ENCODE measurements at regions not wholly inside any gene's neighbourhood (a gene's known extent, or its start where the extent isn't known, plus 50 kb on each side); places are given as distances from the start of the nearest gene placed in this dataset.
"Not testable (repeated sequence)": the region's sequence is repeated elsewhere in the genome, so short reads cannot be mapped to it uniquely, and the experiment has no call there.

DNA sequence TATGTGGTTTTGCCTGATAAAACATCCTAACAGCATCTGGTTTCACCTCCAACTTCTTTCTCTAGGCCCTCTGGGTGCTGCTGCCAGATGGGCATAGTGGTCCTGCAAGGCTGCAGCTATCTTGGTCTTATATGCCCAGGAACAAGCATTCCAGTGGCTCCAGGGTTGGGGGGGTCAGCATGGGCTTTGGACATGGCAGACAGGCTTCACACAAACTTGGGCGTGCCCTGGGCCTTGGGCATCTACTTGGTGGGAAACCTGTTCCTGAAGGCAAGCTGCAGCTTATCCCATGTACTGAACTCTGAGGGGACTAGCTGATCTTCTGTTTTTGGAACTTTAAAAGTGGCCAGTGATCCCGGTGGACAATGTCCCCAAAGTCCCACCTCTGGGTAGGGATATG lies 54.9 kb upstream of the ZNF678 start:
- no peak for DNase-seq (ENCODE audit: low spot score)

DNA sequence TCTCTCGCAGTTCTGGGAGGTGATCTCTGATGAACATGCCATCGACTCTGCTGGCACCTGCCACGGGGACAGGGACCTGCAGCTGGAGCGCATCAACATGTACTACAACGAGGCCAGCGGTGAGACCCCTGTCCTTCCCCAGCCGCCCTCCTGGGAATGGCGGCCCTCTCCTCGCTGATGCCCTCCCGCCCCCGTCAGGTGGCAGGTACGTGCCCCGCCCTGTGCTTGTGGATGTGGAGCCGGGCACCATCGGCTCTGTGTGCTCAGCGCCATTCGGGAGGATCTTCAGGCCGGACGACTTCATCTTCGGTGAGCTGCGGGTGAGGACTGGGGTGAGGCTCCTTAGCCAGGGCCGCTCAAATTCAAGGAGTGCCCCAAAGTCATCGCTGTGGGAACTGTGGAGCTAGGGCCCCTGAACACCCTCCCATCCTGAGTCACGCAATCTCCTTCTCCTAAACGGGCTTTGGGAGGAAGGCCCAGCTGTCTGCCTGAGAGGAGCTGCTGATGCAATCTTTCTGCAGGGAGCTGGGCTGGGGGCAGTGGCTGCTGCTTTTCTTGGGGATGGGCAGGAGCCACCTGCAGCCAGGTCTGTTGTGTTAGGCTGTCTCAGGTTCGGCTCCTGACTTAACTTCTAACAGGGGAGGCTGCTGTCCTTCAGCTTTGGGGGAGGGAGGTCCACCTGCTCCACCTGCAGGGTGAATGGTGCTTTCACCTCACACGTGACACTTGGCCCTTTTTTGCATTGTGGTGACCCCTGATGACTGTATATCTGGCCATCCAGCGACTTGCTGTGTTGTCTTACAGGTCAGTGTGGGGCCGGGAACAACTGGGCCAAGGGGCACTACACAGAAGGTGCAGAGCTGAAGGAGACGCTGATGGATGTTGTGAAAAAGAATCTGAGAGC lies 56.6 kb upstream of the ZNF678 start:
- DNase-seq (ENCODE audit: low spot score) = not testable (repeated sequence)

DNA sequence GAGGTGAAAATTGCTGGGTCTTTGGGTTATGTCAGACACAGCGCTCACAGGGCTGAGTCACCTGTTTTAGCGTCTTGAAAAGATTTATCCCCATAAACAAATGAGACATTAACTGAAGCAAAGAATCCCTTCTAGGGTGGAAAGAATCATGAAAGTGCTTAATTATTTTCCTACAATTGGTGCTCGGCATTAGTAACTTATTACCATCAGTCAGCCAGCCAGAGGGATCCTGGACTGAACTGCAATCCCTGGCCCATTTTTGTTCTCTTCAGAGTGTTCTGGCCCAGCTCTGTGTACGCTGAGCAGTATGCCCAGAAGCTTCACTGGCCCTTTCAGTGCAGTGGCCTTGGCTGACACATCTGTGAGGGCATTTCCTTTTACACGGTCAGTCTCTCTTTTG lies 67.3 kb upstream of the ZNF678 start:
- DNase-seq (ENCODE audit: low spot score) = not testable (repeated sequence)

DNA sequence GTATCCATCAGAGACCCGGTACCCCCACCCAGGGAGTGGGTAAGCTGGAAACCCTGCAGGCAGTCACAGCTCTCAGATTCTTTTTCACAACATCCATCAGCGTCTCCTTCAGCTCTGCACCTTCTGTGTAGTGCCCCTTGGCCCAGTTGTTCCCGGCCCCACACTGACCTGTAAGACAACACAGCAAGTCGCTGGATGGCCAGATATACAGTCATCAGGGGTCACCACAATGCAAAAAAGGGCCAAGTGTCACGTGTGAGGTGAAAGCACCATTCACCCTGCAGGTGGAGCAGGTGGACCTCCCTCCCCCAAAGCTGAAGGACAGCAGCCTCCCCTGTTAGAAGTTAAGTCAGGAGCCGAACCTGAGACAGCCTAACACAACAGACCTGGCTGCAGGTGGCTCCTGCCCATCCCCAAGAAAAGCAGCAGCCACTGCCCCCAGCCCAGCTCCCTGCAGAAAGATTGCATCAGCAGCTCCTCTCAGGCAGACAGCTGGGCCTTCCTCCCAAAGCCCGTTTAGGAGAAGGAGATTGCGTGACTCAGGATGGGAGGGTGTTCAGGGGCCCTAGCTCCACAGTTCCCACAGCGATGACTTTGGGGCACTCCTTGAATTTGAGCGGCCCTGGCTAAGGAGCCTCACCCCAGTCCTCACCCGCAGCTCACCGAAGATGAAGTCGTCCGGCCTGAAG lies 69.3 kb upstream of the ZNF678 start:
- not testable (repeated sequence) for DNase-seq (ENCODE audit: low spot score)

DNA sequence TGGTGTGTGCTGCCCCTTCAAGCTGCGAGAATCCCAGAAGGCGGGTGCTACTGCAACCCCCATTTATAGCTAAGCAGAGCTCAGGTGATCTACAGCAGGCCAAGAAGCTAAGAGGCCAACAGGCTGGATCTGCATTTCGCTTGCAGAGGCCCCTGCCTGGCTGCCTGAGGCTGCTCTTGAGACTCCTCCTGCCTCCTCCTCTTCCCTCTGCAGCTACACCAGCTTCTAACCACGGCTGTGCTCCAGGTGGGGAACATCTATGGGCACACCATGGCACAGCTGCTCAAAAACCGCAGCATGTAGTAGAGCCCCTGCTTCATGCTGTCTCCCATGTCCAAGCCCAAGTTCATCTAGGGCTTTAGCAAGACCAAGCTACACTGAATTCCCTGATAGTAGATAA lies 72.9 kb upstream of the ZNF678 start:
- DNase-seq (ENCODE audit: low spot score) = no peak

DNA sequence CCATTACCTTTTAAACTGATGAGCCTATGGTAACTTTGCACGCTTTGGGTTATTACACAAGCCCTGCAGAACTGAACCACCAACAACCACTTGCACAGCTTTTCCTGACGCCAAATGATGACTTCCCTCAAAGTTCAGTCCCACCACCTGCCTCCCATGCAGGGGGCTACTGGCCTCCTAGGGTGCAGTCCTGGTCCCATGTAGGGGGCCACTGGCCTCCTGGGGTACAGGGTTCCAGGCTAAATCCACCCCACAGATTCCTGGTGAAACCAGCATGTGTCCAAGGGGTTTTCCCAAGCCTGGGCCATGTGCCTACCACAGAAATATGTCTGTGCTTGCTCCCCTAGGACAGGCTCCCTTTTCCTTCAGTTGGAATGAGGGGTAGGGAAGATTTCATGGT lies 73.4 kb upstream of the ZNF678 start:
- DNase-seq (ENCODE audit: low spot score) = no peak

DNA sequence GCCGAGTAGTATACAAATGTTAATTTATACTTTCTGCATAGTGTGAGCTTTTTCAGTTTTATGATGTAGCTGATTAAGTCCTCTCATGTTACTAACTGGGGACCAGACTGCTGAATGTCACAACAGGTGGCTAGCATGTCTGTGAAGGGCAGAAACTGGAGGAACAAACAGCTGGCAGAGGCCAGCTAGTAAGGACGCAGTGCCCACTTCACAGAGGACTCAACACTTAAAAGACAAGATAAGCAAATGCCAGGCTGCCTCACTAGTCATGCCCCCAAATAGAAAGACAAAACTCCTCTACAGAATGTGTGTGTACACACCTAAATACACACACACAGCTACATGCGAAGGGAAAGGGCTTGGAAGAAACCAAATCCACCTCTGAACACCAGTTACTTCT lies 73.8 kb upstream of the ZNF678 start:
- DNase-seq (ENCODE audit: low spot score) = no peak

DNA sequence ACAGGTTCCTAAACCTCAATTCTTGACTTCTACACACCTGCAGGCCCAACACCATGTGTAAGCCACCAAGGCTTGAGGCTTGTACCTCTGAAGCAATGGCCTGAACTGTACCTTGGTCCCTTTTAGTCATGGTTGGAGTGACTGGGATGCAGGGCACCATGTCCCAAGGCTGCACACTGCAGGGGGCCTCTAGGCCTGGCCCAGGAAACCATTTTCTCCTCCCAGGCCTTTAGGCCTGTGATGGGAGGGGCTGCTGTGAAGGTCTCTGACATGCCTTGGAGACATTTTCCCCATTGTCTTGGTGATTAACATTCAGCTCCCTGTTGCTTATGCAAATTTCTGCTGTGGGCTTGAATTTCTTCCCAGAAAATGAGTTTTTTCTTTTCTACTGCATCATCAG lies 75.8 kb upstream of the ZNF678 start:
- DNase-seq (ENCODE audit: low spot score) = no peak

DNA sequence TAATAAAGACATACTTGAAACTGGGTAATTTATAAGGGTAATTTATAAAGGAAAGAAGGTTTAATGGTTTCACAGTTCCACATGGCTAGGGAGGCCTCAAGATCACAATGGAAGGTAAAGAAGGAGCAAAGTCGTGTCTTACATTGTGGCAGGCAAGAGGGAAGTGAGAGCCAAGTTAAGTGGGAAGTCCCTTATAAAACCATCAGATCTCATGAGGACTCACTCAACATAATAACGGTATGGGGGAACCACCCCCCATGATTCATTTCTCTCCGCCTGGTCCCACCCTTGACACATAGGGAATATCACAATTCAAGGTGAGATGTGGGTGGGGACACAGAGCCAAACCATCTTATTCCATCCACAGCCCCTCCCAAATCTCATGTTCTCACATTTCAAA lies 76.8 kb upstream of the ZNF678 start:
- DNase-seq (ENCODE audit: low spot score) = no peak

DNA sequence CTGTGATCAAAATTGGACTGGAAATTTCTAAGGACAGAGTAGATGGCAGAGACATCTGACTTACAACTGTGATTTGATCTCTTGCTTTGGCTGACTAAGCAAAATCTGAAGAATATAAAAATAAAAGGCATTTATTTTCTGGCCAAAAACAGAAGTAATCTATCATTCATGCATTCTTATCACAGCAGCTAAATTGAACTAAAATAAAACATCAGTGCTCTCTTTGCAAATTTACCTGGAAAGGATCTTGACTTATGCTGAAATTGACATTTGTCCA lies 81.4 kb upstream of the ZNF678 start:
- no peak for DNase-seq (ENCODE audit: low spot score)

DNA sequence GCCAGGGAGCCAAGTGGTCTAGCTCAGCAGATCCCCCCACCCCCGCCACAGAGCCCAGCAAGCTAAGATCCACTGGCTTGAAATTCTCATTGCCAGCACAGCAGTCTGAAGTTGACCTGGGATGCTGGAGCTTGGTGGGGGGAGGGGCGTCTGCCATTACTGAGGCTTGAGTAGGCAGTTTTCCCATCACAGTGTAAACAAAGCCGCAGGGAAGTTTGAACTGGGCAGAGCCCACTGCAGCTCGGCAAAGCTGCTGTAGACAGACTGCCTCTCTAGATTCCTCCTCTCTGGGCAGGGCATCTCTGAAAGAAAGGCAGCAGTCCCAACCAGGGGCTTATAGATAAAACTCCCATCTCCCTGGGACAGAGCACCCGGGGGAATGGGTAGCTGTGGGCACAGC lies 89.3 kb upstream of the ZNF678 start:
- not testable (repeated sequence) for DNase-seq (ENCODE audit: low spot score)

DNA sequence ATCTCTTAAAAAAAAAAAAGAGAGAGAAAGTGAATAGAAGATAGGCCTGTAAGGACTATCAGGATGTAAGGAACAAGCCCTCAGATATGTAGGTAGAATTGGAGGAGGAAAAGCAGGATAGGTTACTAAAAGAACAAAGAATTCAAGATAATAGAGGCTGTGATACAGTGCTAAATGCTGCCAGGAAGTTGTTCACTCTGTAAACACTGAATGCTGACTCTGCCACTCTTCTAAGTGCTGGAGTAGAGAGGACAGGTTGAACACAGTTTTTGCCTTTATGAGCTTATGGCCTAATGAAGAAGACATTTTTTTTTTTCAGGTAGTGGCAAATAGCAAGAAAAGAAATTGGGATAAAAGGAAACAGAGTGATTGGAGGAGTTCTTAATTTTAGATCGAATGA lies 90.6 kb upstream of the ZNF678 start:
- DNase-seq (ENCODE audit: low spot score) = no peak

DNA sequence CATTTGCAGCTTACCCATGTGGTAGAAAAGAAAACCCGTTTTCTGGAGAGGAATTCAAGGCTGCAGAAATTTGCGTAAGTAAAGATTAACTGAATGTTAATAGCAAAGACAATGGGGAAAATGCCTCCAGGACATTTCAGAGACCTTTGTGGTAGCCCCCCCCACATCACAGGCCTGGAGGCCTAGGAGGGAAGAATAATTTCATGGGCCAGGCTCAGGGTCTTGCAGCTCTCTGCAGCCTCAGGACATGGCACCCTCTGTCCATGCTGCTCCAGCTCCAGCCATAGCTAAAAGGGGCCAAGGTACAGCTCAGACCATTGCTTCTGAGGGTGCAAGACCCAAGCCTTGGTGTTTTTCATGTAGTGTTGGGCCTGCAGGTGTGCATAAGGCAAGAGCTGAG lies 92.7 kb upstream of the ZNF678 start:
- no peak for DNase-seq (ENCODE audit: low spot score)

DNA sequence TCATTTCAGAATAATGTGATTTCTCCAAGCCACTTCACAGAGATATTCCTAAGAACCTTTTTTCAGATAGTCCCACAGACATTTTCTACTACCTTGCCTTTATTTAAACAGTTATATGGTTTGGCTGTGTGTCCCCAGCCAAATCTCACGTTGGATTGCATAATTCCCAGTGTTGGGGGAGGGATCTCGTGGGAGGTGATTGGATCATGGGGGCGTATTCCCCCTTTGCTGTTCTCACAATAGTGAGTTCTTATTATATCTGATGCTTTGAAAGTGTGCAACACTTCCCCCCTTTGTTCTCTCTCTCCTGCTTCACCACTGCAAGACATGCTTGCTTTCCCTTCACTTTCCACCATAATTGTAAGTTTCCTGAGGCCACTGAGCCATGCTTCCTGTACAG lies 93.6 kb upstream of the ZNF678 start:
- DNase-seq (ENCODE audit: low spot score) = no peak

DNA sequence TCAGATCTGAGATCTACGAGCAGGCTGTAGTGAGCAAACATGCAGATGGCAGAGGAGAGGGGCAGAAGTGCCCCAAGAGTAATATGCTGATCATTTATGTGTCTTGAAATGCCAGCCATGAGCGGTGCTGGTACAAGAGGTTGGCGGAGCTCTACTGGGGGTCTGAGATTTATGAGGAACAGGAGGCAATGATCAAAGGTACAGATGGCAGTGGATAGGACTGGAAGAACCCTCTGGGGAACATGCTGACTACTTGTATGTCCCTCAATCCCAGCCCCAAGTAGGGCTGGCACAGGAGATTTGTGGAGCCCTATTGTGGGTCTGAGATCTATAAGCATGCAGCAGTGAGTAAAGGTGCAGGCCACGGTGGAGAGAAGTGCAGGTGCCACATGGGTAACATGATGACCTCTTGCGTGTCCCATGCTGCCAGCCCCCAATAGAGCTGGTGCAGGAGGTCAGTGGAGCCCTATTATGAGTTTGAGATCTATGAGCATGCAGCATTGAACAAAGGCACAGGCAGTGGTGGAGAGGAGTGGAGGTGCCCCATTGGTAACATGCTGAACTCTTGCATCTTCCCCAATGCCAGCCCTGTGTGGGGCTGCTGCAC lies 97.2 kb upstream of the ZNF678 start:
- DNase-seq (ENCODE audit: low spot score) = no peak

DNA sequence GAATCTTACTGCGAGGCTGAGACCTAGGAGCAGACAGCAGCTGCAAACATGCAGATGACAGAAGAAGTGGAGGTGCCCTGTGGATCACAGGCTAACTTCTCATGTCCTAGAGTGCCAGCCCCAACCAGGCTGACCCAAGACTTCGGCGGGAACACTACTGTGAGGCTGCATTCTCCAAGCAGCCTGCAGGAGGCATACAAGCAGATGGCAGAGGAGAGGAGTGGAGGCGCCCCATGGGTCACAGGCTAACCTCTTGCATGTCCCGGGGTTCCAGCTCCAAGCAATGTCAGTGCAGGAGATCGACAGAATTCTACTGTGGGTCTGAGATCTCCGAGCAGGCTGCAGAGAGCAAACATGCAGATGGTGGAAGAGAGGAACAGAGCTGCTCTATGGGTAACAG lies 98.1 kb upstream of the ZNF678 start:
- no peak for DNase-seq (ENCODE audit: low spot score)

DNA sequence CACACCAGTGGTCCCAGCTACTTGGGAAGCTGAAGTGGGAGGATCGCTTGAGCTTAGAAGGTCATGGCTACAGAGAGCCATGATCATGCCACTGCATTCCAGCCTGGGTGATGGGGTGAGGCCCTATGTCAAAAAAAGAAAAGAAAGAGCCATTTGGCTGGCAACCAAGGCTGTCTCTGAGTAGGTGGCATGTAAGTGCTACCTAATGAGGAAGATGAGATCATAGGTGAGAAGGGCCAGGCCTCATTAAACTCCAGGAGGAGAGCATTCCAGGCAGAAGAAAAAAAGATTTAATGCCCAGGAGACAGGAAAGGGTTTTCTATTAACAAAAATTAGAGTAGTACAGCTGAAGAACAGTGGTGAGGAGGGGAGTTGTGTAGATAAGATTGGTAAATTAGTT lies 103.4 kb upstream of the ZNF678 start:
- no peak for DNase-seq (ENCODE audit: low spot score)

DNA sequence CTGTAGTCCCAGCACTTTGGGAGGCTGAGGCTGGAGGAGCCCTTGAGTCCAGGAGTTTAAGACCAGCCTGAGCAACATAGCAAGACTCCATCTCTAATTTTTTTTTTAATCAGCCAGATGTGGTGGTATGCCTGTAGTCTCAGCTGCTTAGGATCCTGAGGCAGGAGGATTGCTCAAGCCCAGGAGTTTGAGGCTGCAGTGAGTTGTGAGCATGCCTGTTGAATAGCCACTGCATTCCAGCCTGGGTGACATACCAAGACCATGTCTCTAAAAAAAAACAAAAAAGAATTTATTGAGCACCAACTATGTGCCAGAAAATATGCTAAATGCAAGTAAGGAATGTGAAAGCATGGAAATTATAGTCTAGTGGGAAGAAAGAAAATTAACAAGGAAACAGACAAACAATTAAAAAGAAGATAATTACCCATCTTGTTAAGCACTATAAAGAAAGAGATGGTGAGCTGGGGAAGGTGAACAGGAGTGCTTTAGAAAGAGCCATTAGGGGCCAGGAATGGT lies 104.0 kb upstream of the ZNF678 start:
- no peak for DNase-seq (ENCODE audit: low spot score)

DNA sequence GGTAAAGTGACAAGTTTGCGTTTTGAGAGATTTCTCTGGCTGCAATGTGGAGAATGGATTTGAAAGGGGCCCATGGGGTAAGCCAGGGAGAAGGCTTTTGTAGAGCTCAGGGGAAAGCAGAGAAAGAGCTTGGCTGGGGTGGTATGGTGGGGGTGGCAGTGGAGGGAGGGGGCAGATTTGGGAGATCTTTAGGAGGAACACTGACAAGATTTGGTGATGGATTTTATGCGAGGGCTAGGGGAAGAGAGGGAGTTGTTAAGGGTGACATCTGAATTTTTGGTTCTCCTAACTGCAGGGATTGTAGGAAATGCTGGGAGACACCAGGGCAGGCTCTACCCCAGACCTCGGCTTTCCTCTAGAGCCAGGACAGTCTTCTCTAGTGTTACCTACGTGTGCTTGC lies 108.7 kb upstream of the ZNF678 start:
- no peak for DNase-seq (ENCODE audit: low spot score)

DNA sequence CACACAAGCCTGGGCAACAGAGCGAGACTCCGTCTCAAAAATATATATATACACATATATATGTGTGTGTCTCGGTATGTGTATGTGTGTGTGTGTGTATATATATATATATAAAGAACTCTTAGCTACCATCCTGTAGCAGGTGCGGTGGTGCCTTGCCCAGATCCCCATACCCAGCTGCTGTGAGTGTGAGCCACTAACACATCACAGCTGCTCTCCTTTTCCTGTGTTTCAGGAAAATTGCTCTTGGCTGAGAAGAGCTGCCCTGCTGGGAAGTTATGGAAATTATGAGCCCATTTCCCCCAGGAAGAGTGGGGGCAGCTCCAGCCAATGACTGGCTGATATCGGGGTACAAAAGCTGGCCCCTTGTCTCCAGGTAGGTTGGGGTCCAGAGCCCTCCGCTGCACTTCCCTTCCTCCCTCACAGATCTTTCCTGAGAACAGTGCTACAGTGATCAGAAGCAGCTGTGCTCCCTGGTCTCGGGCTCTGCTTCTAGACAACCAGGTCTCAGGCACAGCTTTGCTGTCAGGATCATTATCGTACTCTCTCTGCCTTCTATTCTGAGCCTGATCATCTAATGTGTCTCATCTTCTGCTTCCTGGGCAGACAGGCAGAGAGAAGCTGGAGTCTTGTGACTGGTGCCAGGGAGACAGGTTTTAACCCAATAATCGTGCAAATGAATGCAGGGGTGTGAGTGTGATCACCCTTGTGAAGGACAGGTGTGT lies 109.6 kb upstream of the ZNF678 start:
- no peak for DNase-seq (ENCODE audit: low spot score)

DNA sequence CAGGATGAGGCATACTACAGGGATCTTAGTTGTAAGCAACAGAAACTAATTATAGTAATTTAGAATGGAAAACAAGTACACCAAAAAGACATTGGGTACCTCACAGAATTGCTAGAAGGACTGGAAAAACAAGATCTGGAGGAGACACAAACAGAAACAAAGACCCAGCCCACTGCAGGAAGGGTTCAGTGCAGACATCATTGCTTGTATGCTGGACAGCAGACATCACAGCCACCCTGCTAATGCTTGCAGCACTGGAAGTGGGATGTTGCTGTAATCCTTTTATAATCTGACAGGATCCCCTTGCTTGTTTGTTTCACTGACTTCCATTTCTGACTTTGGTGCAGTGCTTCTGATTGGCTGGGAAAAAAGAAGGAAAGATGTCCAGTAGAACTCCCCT lies 111.4 kb upstream of the ZNF678 start:
- DNase-seq (ENCODE audit: low spot score) = no peak

DNA sequence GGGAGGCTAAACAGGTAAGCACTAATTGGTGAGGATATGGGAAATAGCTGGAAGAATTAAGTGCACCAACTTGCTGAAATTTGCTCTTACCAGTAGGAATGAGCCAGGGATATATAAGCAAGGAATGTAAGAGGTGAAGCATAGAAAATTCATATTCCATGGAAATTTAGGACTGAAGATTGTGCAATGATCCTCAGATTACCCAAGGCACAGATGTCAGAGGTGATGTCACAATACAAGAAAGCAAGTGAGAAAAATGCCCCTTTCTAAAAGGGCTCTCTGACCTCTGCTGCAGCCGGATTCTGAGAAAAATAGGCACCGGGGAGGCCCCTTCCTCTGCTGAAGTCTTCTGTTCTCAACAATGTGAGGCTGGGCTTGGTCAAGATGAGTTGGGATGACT lies 112.3 kb upstream of the ZNF678 start:
- DNase-seq (ENCODE audit: low spot score) = no peak

DNA sequence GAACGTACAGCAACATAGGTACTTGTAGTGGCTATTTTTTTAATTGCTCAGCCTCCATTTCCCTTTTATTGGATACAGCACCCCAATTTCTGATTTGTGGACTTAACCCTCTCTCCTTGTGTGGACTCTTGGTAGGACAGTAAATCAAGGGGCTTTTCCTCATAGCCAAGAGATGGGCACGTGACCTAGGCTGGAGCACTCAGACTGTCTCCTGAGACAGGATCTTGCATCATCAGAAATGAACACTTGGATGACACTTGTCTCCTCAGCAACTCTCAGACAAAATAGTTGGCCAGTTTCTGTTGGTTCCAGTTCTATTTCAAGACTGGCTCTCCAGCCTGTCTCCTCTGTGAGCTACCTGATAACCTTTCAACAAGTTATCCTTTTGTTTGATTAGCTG lies 112.9 kb upstream of the ZNF678 start:
- DNase-seq (ENCODE audit: low spot score) = no peak

All from pons (tissue), 1 donor.